ENCODE measurements at regions not wholly inside any gene's neighbourhood (a gene's known extent, or its start where the extent isn't known, plus 50 kb on each side); places are given as distances from the start of the nearest gene placed in this dataset.

DNA sequence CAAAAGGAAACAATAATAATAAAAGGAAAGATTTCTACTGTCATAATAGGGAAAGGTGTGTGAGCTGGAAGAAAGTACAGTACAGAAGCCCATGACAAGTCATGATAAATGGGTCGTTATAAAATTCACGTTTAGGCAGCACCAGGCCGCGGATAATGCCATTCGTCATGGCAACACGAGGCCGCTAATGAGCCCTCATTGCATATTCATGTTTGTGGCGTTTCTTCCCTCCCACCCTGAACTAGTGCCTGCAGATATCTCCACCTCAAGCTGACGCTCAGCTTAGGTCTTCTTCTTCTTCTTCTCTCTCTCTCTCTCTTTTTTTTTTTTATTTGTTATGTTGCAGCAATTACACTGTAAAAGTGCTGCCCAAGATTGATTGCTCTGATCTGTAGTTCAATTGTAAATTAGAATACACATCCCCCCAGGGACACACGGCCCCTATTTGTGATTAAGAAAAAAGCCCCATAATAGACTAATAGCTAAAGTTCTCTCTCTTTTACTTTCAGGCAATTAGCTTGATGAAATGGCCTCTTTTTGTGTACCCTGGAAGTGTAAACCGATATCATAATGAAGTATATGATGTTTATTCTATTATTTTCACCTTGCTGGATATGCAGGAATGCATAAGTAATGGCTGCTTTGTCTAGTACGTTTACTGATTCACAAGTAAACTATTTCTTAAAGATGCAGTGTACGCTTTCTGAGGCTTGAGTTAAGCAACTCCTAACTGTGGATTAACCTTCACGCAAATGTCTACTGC lies 61.9 kb upstream of the NR2F2 start:
- DNase-seq: no peak

DNA sequence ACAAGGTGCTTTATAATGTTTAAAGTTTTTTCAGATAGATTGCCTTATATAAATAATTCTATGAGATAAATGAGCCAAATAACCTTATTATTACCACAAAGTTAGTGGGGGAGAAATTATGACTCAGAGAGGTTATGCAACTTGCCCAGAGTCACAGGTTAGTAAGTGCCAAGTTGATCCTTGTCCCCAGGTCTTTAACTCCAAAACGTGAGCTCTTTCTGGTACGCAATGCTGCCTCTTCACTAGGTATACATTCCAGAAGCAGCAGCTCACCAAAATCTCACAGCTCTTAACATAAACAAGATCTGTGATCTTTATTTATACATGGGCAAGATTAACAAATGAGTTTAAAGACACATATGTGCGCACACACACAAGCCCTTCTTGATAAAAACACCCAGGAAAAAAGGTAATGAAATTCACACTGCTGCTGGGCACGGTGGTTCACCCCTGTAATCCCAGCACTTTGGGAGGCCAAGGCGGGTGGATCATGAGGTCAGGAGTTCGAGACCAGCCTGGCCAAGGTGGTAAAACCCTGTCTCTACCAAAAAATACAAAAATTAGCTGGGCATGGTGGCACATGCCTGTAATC lies 59.8 kb upstream of the NR2F2 start:
- no peak for DNase-seq

DNA sequence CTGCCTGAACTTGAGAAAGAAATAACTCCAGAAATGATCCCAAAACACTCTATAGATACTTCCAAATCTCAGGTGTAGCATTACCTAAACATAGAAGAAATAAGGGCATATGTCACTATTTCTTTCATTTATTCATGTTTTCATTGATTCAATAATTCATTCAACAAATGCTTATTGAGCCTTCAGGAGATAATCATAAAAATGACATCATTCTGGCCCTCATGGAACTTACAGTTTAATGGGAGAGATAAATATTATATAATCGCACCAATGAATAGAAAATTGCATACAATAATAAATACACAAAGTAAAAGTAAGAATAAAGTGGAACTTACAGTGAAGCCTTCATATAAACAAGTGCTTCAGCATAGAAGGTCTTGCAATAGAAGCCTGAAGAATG lies 58.1 kb upstream of the NR2F2 start:
- no peak for DNase-seq

DNA sequence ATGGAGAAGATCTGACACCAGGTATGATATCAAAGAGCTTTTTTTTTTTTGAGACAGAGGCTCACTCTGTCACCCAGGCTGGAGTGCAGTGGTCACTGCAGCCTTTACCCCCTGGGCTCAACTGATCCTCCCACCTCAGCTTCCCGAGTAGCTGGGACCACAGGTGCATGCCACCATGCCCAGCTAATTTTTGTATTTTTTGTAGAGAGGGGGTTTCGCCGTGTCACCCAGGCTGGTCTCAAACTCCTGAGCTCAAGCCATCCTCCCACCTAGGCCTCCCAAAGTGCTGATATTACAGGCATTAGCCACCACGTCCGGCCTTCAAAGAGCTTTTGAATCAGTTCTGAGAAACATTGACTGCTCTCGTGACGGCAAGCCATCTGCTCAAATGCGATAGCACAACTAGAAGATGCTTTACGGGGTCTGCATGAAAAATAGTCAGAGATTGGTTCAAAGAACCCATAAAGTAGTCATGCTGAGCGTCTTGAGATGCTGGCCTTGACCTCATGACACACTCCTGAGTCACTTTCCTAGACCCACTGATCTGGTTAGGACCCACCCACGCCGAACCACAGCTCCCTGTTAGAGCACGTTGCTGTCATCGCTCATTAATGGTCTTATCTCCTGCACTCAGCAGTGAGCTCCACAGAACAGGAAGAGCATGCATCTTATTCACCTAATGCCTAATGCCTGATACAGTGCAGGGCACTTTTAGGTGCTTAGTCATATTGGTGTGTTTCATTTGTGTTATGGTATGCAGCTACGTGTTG lies 57.0 kb upstream of the NR2F2 start:
- no peak for DNase-seq

DNA sequence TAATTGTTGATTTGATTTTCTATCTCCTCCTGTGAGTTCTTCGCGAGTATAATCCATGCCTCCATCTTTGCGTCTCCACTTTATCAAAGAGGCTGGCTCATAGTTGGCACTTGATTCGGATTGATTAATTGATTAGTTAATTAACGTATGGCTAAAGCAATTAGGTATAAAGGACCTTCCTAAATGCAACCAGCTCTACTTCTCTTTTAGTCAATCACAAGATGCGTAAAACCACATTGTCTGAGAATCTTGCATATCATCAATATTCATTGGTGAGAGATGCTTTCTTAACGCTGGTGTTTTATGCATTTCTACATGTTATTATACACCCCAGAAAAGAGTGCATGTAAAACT lies 56.4 kb upstream of the NR2F2 start:
- no peak for DNase-seq

DNA sequence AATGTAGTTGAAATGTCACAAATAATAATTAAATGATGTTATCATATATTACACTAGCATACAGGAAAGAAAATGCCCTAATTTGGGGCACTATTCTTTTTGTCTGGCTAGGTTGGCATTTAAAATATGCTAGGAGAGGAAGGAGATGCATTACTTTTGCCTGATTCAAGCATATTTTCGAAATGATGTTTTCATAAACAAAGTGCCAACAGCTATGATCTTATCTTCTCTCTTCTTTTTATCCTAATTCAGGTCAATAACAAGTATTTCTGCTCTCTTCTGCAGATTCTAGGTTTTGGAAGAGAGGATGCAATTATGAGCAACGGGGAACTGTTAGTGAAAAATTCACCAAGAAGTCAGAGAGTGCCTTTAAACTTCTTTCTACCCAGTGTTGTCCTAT lies 55.8 kb upstream of the NR2F2 start:
- no peak for DNase-seq

DNA sequence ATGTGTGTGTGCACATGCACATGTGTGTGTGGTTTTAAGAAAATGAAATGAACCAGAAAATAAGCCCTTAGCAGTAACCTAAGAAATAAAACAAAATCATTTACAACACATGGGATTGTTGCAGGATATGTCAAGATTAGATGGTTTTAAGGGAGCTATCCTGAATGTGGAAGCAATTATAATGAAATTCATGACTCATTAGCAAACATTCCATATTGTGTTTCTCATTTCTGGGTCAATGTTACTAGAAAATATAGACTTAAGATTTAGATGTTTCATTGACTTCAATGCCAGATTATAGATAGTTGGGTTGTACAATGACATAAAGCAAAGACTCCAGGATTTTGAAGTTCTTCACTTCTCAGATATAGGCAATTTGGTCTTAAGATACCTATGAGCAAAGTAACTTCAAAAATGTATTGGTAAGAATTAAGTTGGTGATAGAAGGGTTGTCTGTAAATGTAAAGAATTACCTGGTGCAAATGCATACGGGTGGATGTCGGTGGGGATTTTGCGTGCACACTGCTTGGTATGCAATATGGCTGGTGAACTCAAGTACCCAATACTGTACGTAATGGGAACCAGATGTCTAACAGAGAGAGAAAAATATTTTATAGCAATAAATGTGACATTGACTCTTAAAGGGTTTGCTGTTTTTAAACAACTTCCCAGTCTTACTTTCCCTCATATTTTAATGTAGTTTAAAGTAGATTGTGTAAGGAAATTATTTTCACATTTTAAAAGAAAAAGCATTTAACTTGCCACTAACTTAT lies 53.9 kb upstream of the NR2F2 start:
- no peak for DNase-seq

Measured in NCI-H2029 (cell line).